Muscle of arm (tissue), 1 donor: ENCODE measurements at regions not wholly inside any gene's neighbourhood (a gene's known extent, or its start where the extent isn't known, plus 50 kb on each side); places are given as distances from the start of the nearest gene placed in this dataset.
"Not testable (repeated sequence)": the region's sequence is repeated elsewhere in the genome, so short reads cannot be mapped to it uniquely, and the experiment has no call there.

Source experiments
- DNase-seq: peaks from one replicate; pipeline ENCODE4 v3.0.0-alpha.2; 2013

DNA sequence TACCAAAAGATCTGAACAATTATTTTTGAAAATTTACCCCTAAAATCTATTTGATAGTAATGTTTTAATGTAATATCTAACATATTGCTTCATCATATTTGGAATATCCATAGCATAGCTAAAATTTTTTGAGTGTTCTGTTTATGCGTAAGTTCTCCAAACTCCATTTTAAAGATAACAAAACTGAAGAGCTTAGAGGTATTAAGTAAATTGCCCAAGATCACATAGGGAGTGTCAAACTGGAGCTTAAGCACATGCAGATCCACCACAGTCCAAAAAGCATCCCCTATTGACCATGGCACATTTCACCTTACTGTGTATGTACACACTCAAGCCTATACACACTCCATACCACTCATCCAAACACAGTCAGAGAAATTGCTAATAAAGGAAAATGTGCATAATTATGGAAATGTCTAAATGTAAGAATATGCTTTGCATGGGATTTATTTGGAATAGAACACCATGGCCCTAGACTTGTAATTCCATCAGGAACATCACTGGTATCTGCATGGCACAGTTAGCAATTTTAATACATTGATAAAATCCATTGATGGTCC, 85.2 kb upstream of the TGFBR2 start:
- DNase-seq: no peak

DNA sequence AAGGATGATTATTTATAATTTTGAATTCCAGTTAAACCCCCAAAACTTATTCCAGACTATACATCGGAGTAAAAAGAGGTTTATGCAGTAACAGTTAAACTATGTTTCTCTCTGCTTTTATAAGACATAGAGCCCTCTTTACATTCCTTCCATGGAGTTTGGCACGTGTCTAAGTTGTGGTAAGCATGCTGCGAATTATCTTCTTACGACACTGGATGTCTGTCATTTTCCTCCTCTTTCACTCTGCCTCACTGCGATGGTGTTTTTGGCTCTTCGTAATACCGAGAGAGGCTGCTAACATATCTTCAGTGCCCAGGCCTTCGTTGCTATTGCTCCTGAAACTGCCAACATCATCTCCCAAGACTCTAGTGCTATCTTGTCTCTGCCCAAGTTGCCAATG, 83.9 kb upstream of the TGFBR2 start:
- no peak for DNase-seq

DNA sequence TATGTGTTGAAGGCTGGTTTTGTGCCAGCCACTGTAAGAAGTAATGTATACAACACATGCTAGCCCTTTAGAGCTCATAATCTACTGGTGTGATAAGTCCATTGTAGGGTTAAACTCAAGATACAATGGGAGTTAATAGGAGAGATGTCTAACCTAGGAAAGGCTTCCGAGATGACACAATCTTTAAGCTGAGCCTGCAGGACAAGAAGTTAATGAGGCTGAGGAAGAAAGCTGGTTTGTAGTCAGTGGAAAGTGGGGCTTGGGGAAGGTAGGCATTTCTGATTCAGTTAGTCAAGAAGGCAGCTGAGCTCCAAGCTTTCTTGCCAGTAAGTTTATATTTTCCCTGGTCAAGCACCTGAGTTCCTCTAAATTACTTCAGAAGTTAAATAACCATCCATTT, 83.0 kb upstream of the TGFBR2 start:
- no peak for DNase-seq

DNA sequence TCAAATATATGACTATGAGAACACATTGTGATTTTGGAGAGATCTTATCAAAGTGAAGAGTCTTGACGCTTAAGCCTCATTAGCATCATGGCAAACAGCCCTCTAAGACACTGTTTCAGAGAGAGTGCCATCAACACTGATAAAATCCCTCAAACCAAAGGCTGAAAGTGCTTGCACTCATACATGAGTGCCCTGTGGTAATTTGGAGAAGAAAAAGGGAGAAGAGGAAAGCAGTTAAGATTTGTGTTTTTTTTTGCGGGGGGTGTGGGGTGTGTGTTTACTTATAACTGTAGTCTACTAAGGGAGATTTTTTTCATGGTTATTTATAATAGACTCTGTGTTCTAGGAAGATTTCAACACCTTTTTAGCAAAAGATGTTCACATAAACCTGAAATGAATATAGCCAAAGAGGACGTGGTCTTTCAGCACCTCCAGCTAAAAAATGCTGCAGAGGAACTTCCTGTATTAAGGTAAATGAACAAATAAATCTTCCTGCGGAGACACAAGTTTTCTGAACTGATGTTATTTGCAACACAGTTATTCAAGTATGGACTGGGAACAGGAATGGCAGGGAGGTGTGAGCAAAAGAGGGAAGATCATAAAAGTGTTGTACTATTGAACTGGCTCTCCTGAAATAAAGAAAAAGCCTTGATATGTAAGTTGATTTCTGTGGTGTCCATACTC, 81.9 kb upstream of the TGFBR2 start:
- no peak for DNase-seq

- DNase-seq: no peak
Measured at GRCh38 chr3:30526031-30526430, 80.4 kb upstream of the TGFBR2 start.

- no peak for DNase-seq
Measured at GRCh38 chr3:30527186-30527585, 79.2 kb upstream of the TGFBR2 start.

DNA sequence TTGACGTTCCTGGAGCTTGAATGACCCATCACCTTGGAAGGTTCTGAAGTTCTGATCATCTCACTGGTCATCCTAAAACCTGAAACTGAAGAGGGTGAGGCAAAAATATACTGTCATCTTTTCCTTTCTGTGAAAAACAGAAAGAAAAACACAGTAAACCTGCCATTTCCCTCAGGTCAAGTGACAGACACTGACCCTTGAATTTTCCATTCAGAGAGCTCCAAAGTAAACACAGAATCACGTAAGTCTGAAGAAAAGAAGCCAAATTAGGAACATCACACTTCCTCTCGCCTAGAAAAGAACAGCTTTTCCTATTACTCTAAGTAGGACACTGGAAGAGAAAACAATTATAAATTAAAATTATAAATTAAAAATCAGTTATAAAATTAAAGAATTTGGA, 78.7 kb upstream of the TGFBR2 start:
- no peak for DNase-seq

- DNase-seq: no peak
Measured at GRCh38 chr3:30530084-30530483, 76.3 kb upstream of the TGFBR2 start.

DNA sequence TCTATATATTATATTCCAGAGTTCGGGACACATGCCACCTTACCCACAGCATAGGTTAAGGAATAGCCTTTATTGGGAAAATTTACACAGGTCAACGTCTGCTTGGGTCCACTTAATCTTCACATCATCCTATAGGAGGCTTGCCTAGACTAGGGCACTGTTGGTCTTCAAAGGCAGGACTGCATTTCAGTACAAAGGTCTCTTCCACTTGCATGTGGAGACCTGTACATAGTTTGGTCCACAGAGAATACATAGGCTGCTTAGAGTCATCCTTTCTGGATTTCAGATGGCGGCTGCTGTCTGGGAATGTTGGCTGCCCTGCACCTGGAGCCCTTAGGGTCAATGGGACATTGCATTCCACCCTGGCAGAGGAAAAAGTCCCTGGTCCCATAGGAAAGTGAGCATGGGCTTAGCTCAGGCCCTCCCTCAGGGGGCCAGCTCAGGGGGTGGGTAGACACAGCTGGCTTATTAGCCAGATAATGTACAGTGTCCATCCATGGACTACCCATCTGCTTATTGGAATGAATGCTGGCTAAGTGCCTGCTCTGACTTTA, 75.3 kb upstream of the TGFBR2 start:
- DNase-seq: no peak

- DNase-seq: no peak
Measured at GRCh38 chr3:30535525-30535924, 70.9 kb upstream of the TGFBR2 start.

DNA sequence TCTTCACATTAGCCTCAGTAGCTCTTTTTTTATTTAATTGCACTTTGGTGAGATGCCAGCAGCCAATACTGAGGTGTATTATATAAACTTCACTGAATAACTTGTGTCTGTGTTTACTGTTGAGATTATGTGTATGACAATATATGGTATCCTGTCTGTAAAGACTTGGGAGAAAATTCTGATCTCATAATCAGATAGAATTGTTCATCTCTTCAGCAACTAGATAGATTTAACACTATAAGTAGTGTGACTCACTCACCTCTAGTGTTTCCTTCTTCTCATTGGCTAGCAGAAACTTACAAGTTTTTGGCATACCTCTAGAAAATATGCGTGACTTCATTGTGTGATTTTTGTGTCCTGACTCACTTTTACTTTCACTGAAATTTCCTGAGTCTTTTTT, 67.6 kb upstream of the TGFBR2 start:
- no peak for DNase-seq

- DNase-seq: no peak
Measured at GRCh38 chr3:30539206-30539605, 67.2 kb upstream of the TGFBR2 start.

GRCh38 chr3:30539772-30540171, 66.6 kb upstream of the TGFBR2 start:
- DNase-seq: no peak

DNA sequence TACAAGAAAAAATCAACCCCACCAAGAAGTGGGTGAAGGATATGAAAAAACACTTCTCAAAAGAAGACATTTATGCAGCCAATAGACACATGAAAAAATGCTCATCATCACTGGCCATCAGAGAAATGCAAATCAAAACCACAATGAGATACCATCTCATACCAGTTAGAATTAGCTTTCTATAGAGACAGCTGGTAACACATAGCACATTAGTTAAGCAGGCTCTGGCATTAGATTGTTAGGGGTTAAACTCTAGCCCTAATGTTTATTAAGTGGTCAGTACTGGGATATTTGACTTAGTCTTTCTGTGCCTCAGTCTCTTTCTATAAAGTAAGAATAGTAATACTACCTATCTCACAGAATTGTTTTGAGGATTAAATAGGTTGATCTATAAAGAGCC, 65.2 kb upstream of the TGFBR2 start:
- DNase-seq: not testable (repeated sequence)

DNA sequence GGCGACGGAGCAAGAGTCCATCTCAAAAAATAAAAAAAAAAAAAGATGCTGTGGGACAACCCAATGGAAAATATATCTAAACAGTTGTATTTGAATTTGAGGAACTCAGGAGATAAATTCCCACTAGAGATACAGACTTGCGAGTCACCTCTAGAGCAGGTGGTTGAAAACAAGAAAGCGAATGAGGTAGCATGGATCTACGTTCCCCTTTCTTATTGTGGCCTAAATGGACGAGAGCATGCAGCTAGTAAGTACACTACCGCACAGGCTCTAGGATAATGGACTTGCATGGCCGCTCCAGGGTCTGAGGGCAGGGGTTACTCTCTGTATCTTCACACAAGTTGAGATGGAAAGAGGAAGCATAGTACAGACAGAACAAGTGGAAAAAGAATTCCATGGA, 63.5 kb upstream of the TGFBR2 start:
- DNase-seq: no peak

GRCh38 chr3:30544812-30545211, 61.6 kb upstream of the TGFBR2 start:
- no peak for DNase-seq

- DNase-seq: no peak
Measured at GRCh38 chr3:30546934-30547333, 59.5 kb upstream of the TGFBR2 start.

- no peak for DNase-seq
Measured at GRCh38 chr3:30547716-30548115, 58.7 kb upstream of the TGFBR2 start.

- DNase-seq: no peak
Measured at GRCh38 chr3:30548600-30548999, 57.8 kb upstream of the TGFBR2 start.

GRCh38 chr3:30549600-30549999, 56.8 kb upstream of the TGFBR2 start:
- DNase-seq: no peak

GRCh38 chr3:30550246-30550645, 56.2 kb upstream of the TGFBR2 start:
- no peak for DNase-seq

DNA sequence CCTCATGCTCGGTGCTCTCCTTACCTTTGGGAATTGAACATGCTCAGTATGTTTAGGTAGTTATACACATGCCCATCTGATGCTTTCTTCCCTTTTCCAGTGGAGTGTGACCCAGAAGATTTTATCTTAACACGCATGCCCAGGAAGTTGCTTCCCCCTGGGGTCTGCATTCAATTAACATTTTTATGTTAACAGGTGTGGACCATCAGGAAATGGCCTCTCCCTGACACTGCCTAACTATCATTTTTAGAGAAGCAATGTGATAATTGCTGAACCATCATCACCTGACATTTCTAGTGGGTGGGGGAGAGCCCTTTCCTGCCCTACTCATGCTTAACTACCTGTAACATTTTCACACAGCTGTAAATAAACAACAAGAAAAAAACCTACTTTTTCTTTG, 55.1 kb upstream of the TGFBR2 start:
- no peak for DNase-seq

DNA sequence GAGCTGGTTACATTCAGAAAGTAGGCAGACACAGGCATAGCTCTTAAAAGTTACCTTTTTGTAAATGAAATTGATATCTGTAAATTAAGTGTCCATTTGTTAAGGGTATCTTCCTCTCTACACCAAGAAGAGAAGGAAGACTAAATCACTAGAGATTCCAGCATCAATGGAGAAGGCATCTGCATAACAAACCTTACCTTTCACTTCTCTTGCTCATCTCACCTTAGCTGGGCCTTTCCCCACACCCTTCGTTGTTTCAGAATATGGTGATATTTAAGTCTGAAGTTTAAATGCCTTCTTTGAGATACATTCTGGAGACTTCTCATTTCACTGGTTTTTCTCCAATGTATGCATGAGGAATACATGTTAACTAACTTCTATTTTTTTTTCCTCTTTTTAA, 54.5 kb upstream of the TGFBR2 start:
- no peak for DNase-seq
